ENCODE measurements at regions not wholly inside any gene's neighbourhood (a gene's known extent, or its start where the extent isn't known, plus 50 kb on each side); places are given as distances from the start of the nearest gene placed in this dataset.
A peak's percentile ranks its signal among the peaks of the same experiment; 100 is the strongest.

- in situ Hi-C loops (cut with MboI; ENCODE audit: low pct_unique_long_range_greater_than_20kb, low sequenced_read_pairs, unreplicated experiment), result no loop called here
- no peak for TF ChIP-seq CTCF (IDR thresholded peaks at IDR 0.05; ENCODE audit: extremely low read depth, insufficient read depth, missing control alignments)
- DNase-seq (ENCODE audit: low spot score), result no peak
Observed at GRCh38 chr1:143699731-143700130, 272.1 kb downstream of the FAM72C start.

- in situ Hi-C loops (cut with MboI; ENCODE audit: low pct_unique_long_range_greater_than_20kb, low sequenced_read_pairs, unreplicated experiment), result no loop called here
- DNase-seq (ENCODE audit: low spot score), result no peak
- no peak for TF ChIP-seq CTCF (IDR thresholded peaks at IDR 0.05; ENCODE audit: extremely low read depth, insufficient read depth, missing control alignments)
Observed at GRCh38 chr1:143699115-143699514, 272.7 kb downstream of the FAM72C start.

- no peak for DNase-seq (ENCODE audit: low spot score)
- in situ Hi-C loops (cut with MboI; ENCODE audit: low pct_unique_long_range_greater_than_20kb, low sequenced_read_pairs, unreplicated experiment), result no loop called here
- peak; percentile 4 for TF ChIP-seq CTCF (IDR thresholded peaks at IDR 0.05; ENCODE audit: extremely low read depth, insufficient read depth, missing control alignments)
Observed at GRCh38 chr1:143698016-143698415, 273.8 kb downstream of the FAM72C start.

GRCh38 chr1:143694085-143694484 is 277.7 kb downstream of the FAM72C start:
- no peak for DNase-seq (ENCODE audit: low spot score)
- in situ Hi-C loops (cut with MboI; ENCODE audit: low pct_unique_long_range_greater_than_20kb, low sequenced_read_pairs, unreplicated experiment), result no loop called here

GRCh38 chr1:143691971-143692529 is 279.7 kb downstream of the FAM72C start:
- TF ChIP-seq CTCF (IDR thresholded peaks at IDR 0.05; ENCODE audit: extremely low read depth, insufficient read depth, missing control alignments), result no peak
- no peak for DNase-seq (ENCODE audit: low spot score)
- in situ Hi-C loops (cut with MboI; ENCODE audit: low pct_unique_long_range_greater_than_20kb, low sequenced_read_pairs, unreplicated experiment), result no loop called here

More at GRCh38 chr1:143694085-143694484, 277.7 kb downstream of the FAM72C start:
- no peak for TF ChIP-seq CTCF (IDR thresholded peaks at IDR 0.05; ENCODE audit: extremely low read depth, insufficient read depth, missing control alignments)

- in situ Hi-C loops (cut with MboI; ENCODE audit: low pct_unique_long_range_greater_than_20kb, low sequenced_read_pairs, unreplicated experiment), result no loop called here
- no peak for DNase-seq (ENCODE audit: low spot score)
- TF ChIP-seq CTCF (IDR thresholded peaks at IDR 0.05; ENCODE audit: extremely low read depth, insufficient read depth, missing control alignments), result no peak
Observed at GRCh38 chr1:143691400-143691891, 280.3 kb downstream of the FAM72C start.
